ENCODE measurements at regions not wholly inside any gene's neighbourhood (a gene's known extent, or its start where the extent isn't known, plus 50 kb on each side); places are given as distances from the start of the nearest gene placed in this dataset.

GRCh38 chr6:137722749-137723272 lies 144.2 kb upstream of the TNFAIP3 start:
- TF ChIP-seq EZH2phosphoT487 (IDR thresholded peaks at IDR 0.05; ENCODE audit: insufficient read depth, low read depth) (no peak), EZH2 (IDR thresholded peaks at IDR 0.05; ENCODE audit: insufficient read depth, poor library complexity, severe bottlenecking) (no peak)

Measured in GM23248 (cell line).